BLaER1 treated with 17β-estradiol and CSF1 and Interleukin-3, amounts not matched to agents 10 nM and 100 nM (cell line): ENCODE measurements at regions not wholly inside any gene's neighbourhood (a gene's known extent, or its start where the extent isn't known, plus 50 kb on each side); places are given as distances from the start of the nearest gene placed in this dataset.

Experiments
- H3K27ac ChIP-seq, 11 experiments: shearing (Covaris generic); formaldehyde crosslinking; 2 replicates each; pipeline ENCODE4 v1.8.1; 2022
- H3K27me3 ChIP-seq, 11 experiments: shearing (Covaris generic); formaldehyde crosslinking; 2 replicates each; pipeline ENCODE4 v1.8.1; 2022
- H3K36me3 ChIP-seq, 11 experiments: shearing (Covaris generic); formaldehyde crosslinking; 2 replicates each; pipeline ENCODE4 v1.8.1; 2022
- H3K4me1 ChIP-seq, 10 experiments: shearing (Covaris generic); formaldehyde crosslinking; 2 replicates each; pipeline ENCODE4 v1.8.1; 2022
- H3K4me2 ChIP-seq, 11 experiments: shearing (Covaris generic); formaldehyde crosslinking; 2 replicates each; pipeline ENCODE4 v1.8.1; 2022
- H3K4me3 ChIP-seq, 10 experiments: shearing (Covaris generic); formaldehyde crosslinking; 2 replicates each; pipeline ENCODE4 v1.8.1; 2022
- H3K9ac ChIP-seq, 11 experiments: shearing (Covaris generic); formaldehyde crosslinking; 2 replicates each; pipeline ENCODE4 v1.8.1; 2022
- H3K9me3 ChIP-seq, 11 experiments: shearing (Covaris generic); formaldehyde crosslinking; replicated peaks in 1 of 11; 2 replicates each; pipeline ENCODE4 v1.8.1; 2022
- H4K20me1 ChIP-seq, 11 experiments: shearing (Covaris generic); formaldehyde crosslinking; 2 replicates each; pipeline ENCODE4 v1.8.1; 2022
- Cebpa-rat ChIP-seq, 11 experiments: shearing (Covaris generic); IDR thresholded peaks; 2 replicates each; pipeline ENCODE4 v1.8.1; 2022

- no peaks in the 10 kb centered on the region for H4K20me1 ChIP-seq
- H3K9me3 ChIP-seq, result no peaks in the 10 kb centered on the region
- H3K4me1 ChIP-seq, result peaks cover 0 to 37% (median 14%) of the 10 kb centered on the region in 10 experiments; a peak in 12 of 20 replicates
- TF ChIP-seq Cebpa-rat (IDR thresholded peaks at IDR 0.05), result no peak
- H3K27me3 ChIP-seq, result no peaks in the 10 kb centered on the region
- H3K4me2 ChIP-seq, result peak overlapping the region in 7 of 11 experiments; percentile 4 to 88 (median 67); a peak in 12 of 22 replicates
- peak overlapping the region in 1 of 11 experiments; percentile 40; a peak in 1 of 22 replicates for H3K9ac ChIP-seq
- no peak overlapping the region for H3K4me3 ChIP-seq
- H3K27ac ChIP-seq, result peak overlapping the region in 4 of 11 experiments; percentile 43 to 63 (median 54); a peak in 9 of 22 replicates
- no peaks in the 10 kb centered on the region for H3K36me3 ChIP-seq
These were observed 757.3 kb downstream of the LTN1 start for GRCh38 chr21:28235169-28235895.

GRCh38 chr21:28234326-28234725 is 758.4 kb downstream of the LTN1 start:
- Histone ChIP-seq H3K9ac (no peak overlapping the region), H3K27me3 (no peaks in the 10 kb centered on the region), H3K36me3 (no peaks in the 10 kb centered on the region), H3K27ac (no peak overlapping the region), H3K4me2 (peak overlapping the region in 5 of 11 experiments; percentile 6 to 88 (median 80); a peak in 8 of 22 replicates), H3K4me1 (peaks cover 0 to 42% (median 15%) of the 10 kb centered on the region in 10 experiments; a peak in 12 of 20 replicates), H3K4me3 (no peak overlapping the region), H3K9me3 (no peaks in the 10 kb centered on the region), H4K20me1 (no peaks in the 10 kb centered on the region)
- no peak for TF ChIP-seq Cebpa-rat (IDR thresholded peaks at IDR 0.05)

GRCh38 chr21:28233536-28234220 is 759.0 kb downstream of the LTN1 start:
- Histone ChIP-seq H3K27me3 (no peaks in the 10 kb centered on the region), H3K9ac (no peak overlapping the region), H3K27ac (no peak overlapping the region), H3K4me3 (no peak overlapping the region), H4K20me1 (no peaks in the 10 kb centered on the region), H3K4me2 (peak overlapping the region in 4 of 11 experiments; percentile 62 to 88 (median 82); a peak in 6 of 22 replicates), H3K4me1 (peaks cover 0 to 45% (median 16%) of the 10 kb centered on the region in 10 experiments; a peak in 12 of 20 replicates), H3K9me3 (no peaks in the 10 kb centered on the region), H3K36me3 (no peaks in the 10 kb centered on the region)
- peak in 10 of 11 experiments; percentile 22 to 93 (median 83); a peak in 15 of 22 replicates for TF ChIP-seq Cebpa-rat (IDR thresholded peaks at IDR 0.05)

- no peaks in the 10 kb centered on the region for H3K9me3 ChIP-seq
- H3K4me3 ChIP-seq, result no peak overlapping the region
- H3K4me1 ChIP-seq, result peaks cover 0 to 53% (median 27%) of the 10 kb centered on the region in 10 experiments; a peak in 15 of 20 replicates
- H3K4me2 ChIP-seq, result peak overlapping the region in 3 of 11 experiments; percentile 5 to 25 (median 14); a peak in 2 of 22 replicates
- no peak overlapping the region for H3K9ac ChIP-seq
- no peaks in the 10 kb centered on the region for H3K27me3 ChIP-seq
- H3K27ac ChIP-seq, result no peak overlapping the region
- no peaks in the 10 kb centered on the region for H4K20me1 ChIP-seq
- H3K36me3 ChIP-seq, result no peaks in the 10 kb centered on the region
- TF ChIP-seq Cebpa-rat (IDR thresholded peaks at IDR 0.05), result no peak
These were observed 762.1 kb downstream of the LTN1 start for GRCh38 chr21:28230559-28230958.

GRCh38 chr21:28229814-28230213 is 762.9 kb downstream of the LTN1 start:
- Histone ChIP-seq H3K27me3 (no peaks in the 10 kb centered on the region), H3K4me3 (no peak overlapping the region), H3K36me3 (no peaks in the 10 kb centered on the region), H3K9me3 (no peaks in the 10 kb centered on the region), H4K20me1 (no peaks in the 10 kb centered on the region), H3K4me2 (no peak overlapping the region), H3K4me1 (peaks cover 0 to 45% (median 20%) of the 10 kb centered on the region in 10 experiments; a peak in 15 of 20 replicates), H3K9ac (no peak overlapping the region), H3K27ac (no peak overlapping the region)
- TF ChIP-seq Cebpa-rat (IDR thresholded peaks at IDR 0.05), result no peak

GRCh38 chr21:28228636-28228995 is 764.1 kb downstream of the LTN1 start:
- Histone ChIP-seq H3K4me1 (peaks cover 0 to 40% (median 21%) of the 10 kb centered on the region in 10 experiments; a peak in 16 of 20 replicates), H3K27me3 (no peaks in the 10 kb centered on the region), H3K27ac (peak overlapping the region in 4 of 11 experiments; percentile 43 to 65 (median 50); a peak in 5 of 22 replicates), H3K36me3 (no peaks in the 10 kb centered on the region), H3K9me3 (no peaks in the 10 kb centered on the region), H3K4me2 (peak overlapping the region in 7 of 11 experiments; percentile 26 to 69 (median 57); a peak in 13 of 22 replicates), H3K4me3 (no peak overlapping the region), H4K20me1 (no peaks in the 10 kb centered on the region), H3K9ac (no peak overlapping the region)
- no peak for TF ChIP-seq Cebpa-rat (IDR thresholded peaks at IDR 0.05)

- Histone ChIP-seq H4K20me1 (no peaks in the 10 kb centered on the region), H3K36me3 (no peaks in the 10 kb centered on the region), H3K4me3 (no peak overlapping the region), H3K9me3 (no peaks in the 10 kb centered on the region), H3K4me1 (peaks cover 0 to 39% (median 21%) of the 10 kb centered on the region in 10 experiments; a peak in 16 of 20 replicates), H3K4me2 (peak overlapping the region in 10 of 11 experiments; percentile 4 to 69 (median 46); a peak in 16 of 22 replicates), H3K27ac (peak overlapping the region in 6 of 11 experiments; percentile 13 to 65 (median 44); a peak in 8 of 22 replicates), H3K27me3 (no peaks in the 10 kb centered on the region), H3K9ac (no peak overlapping the region)
- TF ChIP-seq Cebpa-rat (IDR thresholded peaks at IDR 0.05), result no peak
These were observed 764.6 kb downstream of the LTN1 start for GRCh38 chr21:28227881-28228635.

- Histone ChIP-seq H3K36me3 (no peaks in the 10 kb centered on the region), H3K27me3 (no peaks in the 10 kb centered on the region)
- TF ChIP-seq Cebpa-rat (IDR thresholded peaks at IDR 0.05), result no peak
These were observed 766.1 kb downstream of the LTN1 start for GRCh38 chr21:28226563-28226962.

More at GRCh38 chr21:28226563-28226962, 766.1 kb downstream of the LTN1 start:
- Histone ChIP-seq H3K4me2 (no peak overlapping the region), H3K9me3 (no peaks in the 10 kb centered on the region), H3K9ac (no peak overlapping the region), H3K4me1 (peaks cover 0 to 39% (median 21%) of the 10 kb centered on the region in 10 experiments; a peak in 16 of 20 replicates), H4K20me1 (no peaks in the 10 kb centered on the region), H3K4me3 (no peak overlapping the region), H3K27ac (no peak overlapping the region)
